ENCODE measurements at regions not wholly inside any gene's neighbourhood (a gene's known extent, or its start where the extent isn't known, plus 50 kb on each side); places are given as distances from the start of the nearest gene placed in this dataset.

DNA sequence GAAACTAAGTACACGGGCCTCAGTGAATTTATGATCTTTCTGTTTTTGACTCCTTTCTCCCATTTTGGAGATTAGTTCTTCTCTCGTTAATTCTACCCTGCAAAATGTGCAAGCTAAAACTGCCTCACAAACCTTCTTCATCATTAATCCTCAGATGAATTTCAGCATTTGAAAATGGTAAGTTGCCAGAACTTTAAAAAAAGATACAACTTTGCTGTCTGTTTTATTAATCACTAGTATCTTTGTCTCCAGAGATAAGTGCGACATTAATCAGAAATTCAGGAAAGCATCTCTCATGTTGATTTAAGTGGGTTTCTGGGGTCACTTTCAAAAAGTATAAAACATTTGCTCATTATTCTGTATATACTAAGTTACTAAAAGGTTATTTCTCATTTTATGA lies 227.0 kb upstream of the RXFP2 start:
- TF ChIP-seq EZH2 (IDR thresholded peaks at IDR 0.05; ENCODE audit: borderline replicate concordance, low read depth, low read length, severe bottlenecking) (no peak), POLR2A (IDR thresholded peaks at IDR 0.05; ENCODE audit: low read depth, low read length) (no peak), FOS (IDR thresholded peaks at IDR 0.05; ENCODE audit: borderline replicate concordance, insufficient read depth, low read length) (no peak)
- TF ChIP-seq, protein P1, sequence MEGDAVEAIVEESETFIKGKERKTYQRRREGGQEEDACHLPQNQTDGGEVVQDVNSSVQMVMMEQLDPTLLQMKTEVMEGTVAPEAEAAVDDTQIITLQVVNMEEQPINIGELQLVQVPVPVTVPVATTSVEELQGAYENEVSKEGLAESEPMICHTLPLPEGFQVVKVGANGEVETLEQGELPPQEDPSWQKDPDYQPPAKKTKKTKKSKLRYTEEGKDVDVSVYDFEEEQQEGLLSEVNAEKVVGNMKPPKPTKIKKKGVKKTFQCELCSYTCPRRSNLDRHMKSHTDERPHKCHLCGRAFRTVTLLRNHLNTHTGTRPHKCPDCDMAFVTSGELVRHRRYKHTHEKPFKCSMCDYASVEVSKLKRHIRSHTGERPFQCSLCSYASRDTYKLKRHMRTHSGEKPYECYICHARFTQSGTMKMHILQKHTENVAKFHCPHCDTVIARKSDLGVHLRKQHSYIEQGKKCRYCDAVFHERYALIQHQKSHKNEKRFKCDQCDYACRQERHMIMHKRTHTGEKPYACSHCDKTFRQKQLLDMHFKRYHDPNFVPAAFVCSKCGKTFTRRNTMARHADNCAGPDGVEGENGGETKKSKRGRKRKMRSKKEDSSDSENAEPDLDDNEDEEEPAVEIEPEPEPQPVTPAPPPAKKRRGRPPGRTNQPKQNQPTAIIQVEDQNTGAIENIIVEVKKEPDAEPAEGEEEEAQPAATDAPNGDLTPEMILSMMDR (IDR thresholded peaks at IDR 0.05; ENCODE audit: extremely low read depth in 1 of 2, insufficient read depth in 1 of 2, low read depth in 1 of 2, low read length in 2 of 2), result no peak
- TF ChIP-seq, protein P2, sequence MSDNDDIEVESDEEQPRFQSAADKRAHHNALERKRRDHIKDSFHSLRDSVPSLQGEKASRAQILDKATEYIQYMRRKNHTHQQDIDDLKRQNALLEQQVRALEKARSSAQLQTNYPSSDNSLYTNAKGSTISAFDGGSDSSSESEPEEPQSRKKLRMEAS (IDR thresholded peaks at IDR 0.05; ENCODE audit: insufficient read depth, insufficient read length), result no peak

Data from endothelial cell of umbilical vein (primary cell).